Activated T-helper 2 cell treated with anti-CD3 and anti-CD28 coated beads, Interferon-gamma antibody, Interleukin-2, Interleukin-4, amounts not matched to agents 10 μg/mL and 5 μg/mL and 100 μg/mL, durations not matched to agents 14 hours and 24 hours and 36 hours (primary cell): ENCODE measurements at regions not wholly inside any gene's neighbourhood (a gene's known extent, or its start where the extent isn't known, plus 50 kb on each side); places are given as distances from the start of the nearest gene placed in this dataset.

ENCODE experiments used
- DNase-seq: peaks from one replicate; pipeline ENCODE4 v3.0.0; 2021; ENCODE audit warnings: low spot score
- H3K27ac Mint-ChIP-seq: one replicate; pipeline ENCODE4 v1.8.0; 2021; ENCODE audit warnings: mixed read lengths
- H3K27me3 Mint-ChIP-seq: one replicate; pipeline ENCODE4 v1.8.0; 2021; ENCODE audit warnings: low read depth, mixed read lengths
- H3K36me3 Mint-ChIP-seq: one replicate; pipeline ENCODE4 v1.8.0; 2021; ENCODE audit warnings: low read depth, mixed read lengths
- H3K4me1 Mint-ChIP-seq: one replicate; pipeline ENCODE4 v1.8.0; 2021; ENCODE audit warnings: low read depth, mixed read lengths
- H3K4me3 Mint-ChIP-seq: one replicate; pipeline ENCODE4 v1.8.0; 2021; ENCODE audit warnings: low read depth, mild to moderate bottlenecking, moderate library complexity, mixed read lengths
- H3K9me3 Mint-ChIP-seq: one replicate; pipeline ENCODE4 v1.8.0; 2021; ENCODE audit warnings: mixed read lengths
- intact Hi-C: fragments of 100-400 bp; cut with micrococcal nuclease; formaldehyde crosslinking; loops from one replicate; pipeline ENCODE4 v1.15.1; 2023

- no peak overlapping the region for H3K27ac Mint-ChIP-seq
- peaks cover 2% of the 10 kb centered on the region for H3K27me3 Mint-ChIP-seq
- DNase-seq, result no peak
- H3K9me3 Mint-ChIP-seq, result no peaks in the 10 kb centered on the region
- intact Hi-C loops, result no loop called here
- H3K4me3 Mint-ChIP-seq, result no peak overlapping the region
- no peaks in the 10 kb centered on the region for H3K36me3 Mint-ChIP-seq
- H3K4me1 Mint-ChIP-seq, result no peaks in the 10 kb centered on the region
Measured at GRCh38 chr14:94717808-94718207, 52.1 kb downstream of the GSC start.

DNA sequence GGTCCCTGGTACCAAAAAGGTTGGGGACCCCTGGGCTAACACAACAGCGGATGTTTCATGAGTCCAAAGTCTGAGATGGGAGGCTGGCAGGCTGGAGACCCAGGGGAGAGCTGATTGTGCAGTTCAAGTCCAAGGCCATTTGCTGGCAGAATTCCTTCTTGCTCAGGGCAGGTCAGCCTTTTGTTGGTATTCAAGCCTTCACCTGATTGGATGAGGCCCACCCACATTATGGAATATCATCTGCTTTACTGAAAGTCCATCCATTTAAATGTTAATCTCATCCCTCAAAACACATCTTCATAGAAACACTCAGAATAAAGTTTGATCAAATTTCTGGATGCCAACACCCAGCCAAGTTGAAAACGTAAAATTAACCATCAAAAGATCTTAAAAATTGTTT is 52.9 kb downstream of the GSC start:
- intact Hi-C loops, result no loop called here
- Mint-ChIP-seq H3K36me3 (no peaks in the 10 kb centered on the region), H3K4me1 (no peaks in the 10 kb centered on the region), H3K27ac (no peak overlapping the region), H3K4me3 (no peak overlapping the region), H3K9me3 (no peaks in the 10 kb centered on the region), H3K27me3 (no peaks in the 10 kb centered on the region)
- no peak for DNase-seq

- no peak overlapping the region for H3K4me3 Mint-ChIP-seq
- no peaks in the 10 kb centered on the region for H3K4me1 Mint-ChIP-seq
- H3K27ac Mint-ChIP-seq, result no peak overlapping the region
- no peak for DNase-seq
- H3K9me3 Mint-ChIP-seq, result no peaks in the 10 kb centered on the region
- H3K36me3 Mint-ChIP-seq, result no peaks in the 10 kb centered on the region
- peaks cover 2% of the 10 kb centered on the region for H3K27me3 Mint-ChIP-seq
- intact Hi-C loops, result no loop called here
Measured at GRCh38 chr14:94713115-94713514, 56.8 kb downstream of the GSC start.

DNA sequence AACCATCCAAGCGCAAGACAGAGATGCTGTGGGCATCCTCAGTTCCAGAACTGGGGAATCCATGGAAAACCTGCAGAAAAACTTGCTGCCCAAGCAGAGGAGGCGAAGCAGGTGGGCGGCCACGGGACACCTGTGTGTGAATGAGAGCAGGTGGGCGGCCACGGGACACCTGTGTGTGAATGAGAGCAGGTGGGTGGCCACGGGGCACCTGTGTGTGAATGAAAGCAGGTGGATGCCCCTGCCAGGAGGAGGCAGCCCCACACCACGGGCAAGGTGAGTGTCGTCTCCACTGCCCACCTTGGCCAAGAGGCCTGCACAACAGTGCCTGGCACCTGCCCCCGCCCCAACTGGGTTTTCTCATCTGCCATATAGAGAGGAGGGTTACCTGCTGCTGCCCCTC is 59.2 kb downstream of the GSC start:
- no peaks in the 10 kb centered on the region for H3K4me1 Mint-ChIP-seq

GRCh38 chr14:94707494-94707893 is 62.4 kb downstream of the GSC start:
- H3K9me3 Mint-ChIP-seq, result no peaks in the 10 kb centered on the region
- H3K27ac Mint-ChIP-seq, result no peak overlapping the region
- no peak overlapping the region for H3K4me3 Mint-ChIP-seq
- no peak for DNase-seq
- intact Hi-C loops, result no loop called here
- no peaks in the 10 kb centered on the region for H3K4me1 Mint-ChIP-seq
- no peaks in the 10 kb centered on the region for H3K36me3 Mint-ChIP-seq
- H3K27me3 Mint-ChIP-seq, result peaks cover 3% of the 10 kb centered on the region

More for the DNA sequence above, 59.2 kb downstream of the GSC start:
- DNase-seq, result no peak
- H3K36me3 Mint-ChIP-seq, result no peaks in the 10 kb centered on the region
- no peak overlapping the region for H3K27ac Mint-ChIP-seq
- no peaks in the 10 kb centered on the region for H3K9me3 Mint-ChIP-seq
- intact Hi-C loops, result no loop called here
- H3K4me3 Mint-ChIP-seq, result no peak overlapping the region
- H3K27me3 Mint-ChIP-seq, result peaks cover 3% of the 10 kb centered on the region

DNA sequence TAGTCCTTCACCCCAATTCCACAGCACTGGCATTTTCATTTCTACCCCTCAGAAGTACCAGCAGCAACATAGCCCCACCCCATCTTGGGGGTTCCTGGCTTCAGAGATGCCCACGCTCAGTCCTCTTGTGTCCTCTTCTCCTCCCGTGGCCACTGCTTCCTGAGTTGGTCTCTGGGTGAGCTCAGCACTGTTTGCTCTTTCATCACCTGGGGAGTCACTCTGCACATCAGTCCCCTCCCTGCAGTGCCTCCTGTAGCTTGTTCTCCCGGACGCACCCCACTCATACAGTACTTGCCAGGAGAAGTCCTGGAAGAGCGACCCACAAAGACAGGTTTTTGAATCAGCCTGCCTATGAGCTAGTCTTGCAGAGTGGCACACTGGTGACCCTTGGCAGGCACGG is 63.8 kb downstream of the GSC start:
- Mint-ChIP-seq H3K4me3 (no peak overlapping the region), H3K9me3 (no peaks in the 10 kb centered on the region), H3K27me3 (peaks cover 3% of the 10 kb centered on the region), H3K36me3 (no peaks in the 10 kb centered on the region), H3K27ac (no peak overlapping the region), H3K4me1 (no peaks in the 10 kb centered on the region)
- DNase-seq, result no peak
- intact Hi-C loops, result no loop called here

DNA sequence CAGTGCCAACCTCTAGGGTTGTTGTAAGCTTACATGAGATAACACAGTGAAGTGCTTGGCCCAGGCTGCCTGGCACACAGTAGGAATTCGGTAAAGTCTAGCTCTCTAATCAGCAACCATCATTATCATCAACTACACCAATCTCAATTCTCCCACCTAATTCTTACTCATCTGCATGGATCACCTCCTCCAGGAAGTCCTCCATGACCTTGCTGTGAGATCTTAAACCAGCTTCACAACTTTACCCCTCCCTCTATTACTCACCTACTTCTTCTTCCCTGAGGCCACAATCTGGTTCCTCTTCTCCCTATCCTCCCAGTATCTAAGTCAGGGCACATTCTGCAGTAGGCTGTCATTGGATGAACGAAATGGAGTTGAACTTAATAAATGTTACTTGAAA is 67.3 kb downstream of the GSC start:
- H3K4me1 Mint-ChIP-seq, result no peaks in the 10 kb centered on the region
- H3K27ac Mint-ChIP-seq, result no peak overlapping the region
- intact Hi-C loops, result no loop called here
- H3K27me3 Mint-ChIP-seq, result no peaks in the 10 kb centered on the region
- no peak for DNase-seq
- no peaks in the 10 kb centered on the region for H3K36me3 Mint-ChIP-seq
- H3K4me3 Mint-ChIP-seq, result no peak overlapping the region
- no peaks in the 10 kb centered on the region for H3K9me3 Mint-ChIP-seq

DNA sequence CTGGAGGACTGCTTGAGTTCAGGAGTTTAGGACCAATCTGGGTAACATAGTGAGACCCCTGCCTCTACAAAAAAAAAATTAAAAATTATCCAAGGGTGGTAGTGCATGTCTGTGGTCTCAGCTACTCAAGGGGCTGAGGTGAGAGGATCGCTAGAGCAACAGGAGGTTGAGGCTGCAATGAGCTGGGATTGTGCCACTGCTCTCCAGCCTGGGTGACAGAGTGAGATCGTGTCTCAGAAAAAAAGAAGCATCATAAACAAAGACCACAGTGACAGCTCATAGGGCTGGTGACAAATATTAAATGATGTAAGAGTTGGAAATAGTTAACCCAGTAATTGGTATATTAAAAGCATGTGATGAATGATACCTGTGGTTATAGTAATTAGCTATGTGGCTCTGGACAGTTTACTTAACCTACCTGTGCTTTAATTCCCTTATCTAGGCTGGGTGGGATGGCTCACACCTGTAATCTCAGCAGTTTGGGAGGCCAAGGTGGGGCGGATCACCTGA is 68.0 kb downstream of the GSC start:
- intact Hi-C loops, result no loop called here
- Mint-ChIP-seq H3K27me3 (no peaks in the 10 kb centered on the region), H3K4me3 (no peak overlapping the region), H3K4me1 (no peaks in the 10 kb centered on the region), H3K27ac (no peak overlapping the region), H3K9me3 (no peaks in the 10 kb centered on the region), H3K36me3 (no peaks in the 10 kb centered on the region)
- DNase-seq, result no peak

DNA sequence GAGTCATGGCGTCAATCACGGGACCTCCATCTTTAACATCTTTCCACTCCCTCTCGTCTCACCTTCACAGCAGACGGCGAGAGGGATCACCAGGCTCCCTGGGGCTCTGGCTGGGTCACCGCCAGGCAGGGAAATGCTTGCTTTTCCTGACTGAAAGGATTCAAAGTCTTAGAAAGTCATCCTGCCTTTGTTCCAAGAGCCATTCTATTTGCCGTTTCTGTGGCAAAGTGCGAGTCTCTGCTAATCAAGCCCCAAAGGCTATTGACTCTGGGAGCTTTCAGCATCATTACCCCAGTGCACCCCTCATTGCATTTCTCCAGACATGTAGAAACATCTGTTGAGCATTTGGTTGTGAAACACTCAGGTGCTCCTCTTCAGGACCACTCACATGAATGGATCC is 69.6 kb downstream of the GSC start:
- H3K4me1 Mint-ChIP-seq, result no peaks in the 10 kb centered on the region
- DNase-seq, result no peak
- no peaks in the 10 kb centered on the region for H3K36me3 Mint-ChIP-seq
- no peak overlapping the region for H3K27ac Mint-ChIP-seq
- H3K9me3 Mint-ChIP-seq, result no peaks in the 10 kb centered on the region
- H3K27me3 Mint-ChIP-seq, result no peaks in the 10 kb centered on the region
- intact Hi-C loops, result no loop called here
- no peak overlapping the region for H3K4me3 Mint-ChIP-seq

DNA sequence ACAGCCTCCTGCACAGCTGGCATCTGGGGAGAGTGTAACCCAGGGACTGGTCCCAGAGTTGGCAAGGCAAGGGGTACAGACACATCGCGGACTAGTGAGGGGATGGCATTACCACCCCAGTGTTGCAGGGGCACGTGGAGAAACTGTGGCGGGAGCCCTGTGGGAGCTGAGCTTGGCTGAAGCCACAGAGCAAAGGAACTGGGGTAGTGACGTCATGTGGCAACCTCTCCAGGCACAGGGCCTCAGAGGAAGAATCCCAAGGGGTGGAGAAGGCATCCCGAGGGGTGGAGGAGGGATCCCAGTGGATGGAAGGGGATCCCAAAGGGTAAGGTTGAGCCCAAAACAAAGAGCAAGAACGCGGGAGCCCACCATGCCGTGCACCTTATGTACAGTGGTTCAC is 70.1 kb downstream of the GSC start:
- Mint-ChIP-seq H3K27ac (no peak overlapping the region), H3K9me3 (no peaks in the 10 kb centered on the region), H3K4me1 (no peaks in the 10 kb centered on the region), H3K36me3 (no peaks in the 10 kb centered on the region), H3K4me3 (no peak overlapping the region), H3K27me3 (no peaks in the 10 kb centered on the region)
- intact Hi-C loops, result no loop called here
- DNase-seq, result no peak

- no peaks in the 10 kb centered on the region for H3K9me3 Mint-ChIP-seq
- DNase-seq, result no peak
- no peaks in the 10 kb centered on the region for H3K4me1 Mint-ChIP-seq
- no peak overlapping the region for H3K4me3 Mint-ChIP-seq
- intact Hi-C loops, result no loop called here
- H3K27me3 Mint-ChIP-seq, result no peaks in the 10 kb centered on the region
- H3K27ac Mint-ChIP-seq, result no peak overlapping the region
- no peaks in the 10 kb centered on the region for H3K36me3 Mint-ChIP-seq
Measured at GRCh38 chr14:94697773-94698556, 71.9 kb downstream of the GSC start.

DNA sequence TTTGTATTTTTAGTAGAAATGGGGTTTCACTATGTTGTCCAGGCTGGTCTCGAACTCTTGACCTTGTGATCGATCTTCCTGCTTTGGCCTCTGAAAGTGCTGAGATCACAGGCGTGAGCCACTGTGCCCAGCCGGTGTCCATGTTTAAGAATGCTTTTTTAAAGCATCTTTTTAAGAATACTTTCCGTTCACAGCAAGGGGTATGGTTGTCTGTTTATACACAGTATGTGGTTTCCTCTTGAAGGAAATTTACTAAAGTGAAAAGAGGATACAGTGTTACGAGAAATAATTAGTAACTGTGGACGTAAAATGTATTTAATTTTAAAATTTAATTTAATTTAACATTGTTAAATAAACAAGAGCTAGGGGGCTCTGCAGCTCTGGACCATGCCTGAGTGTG is 73.4 kb downstream of the GSC start:
- Mint-ChIP-seq H3K36me3 (no peaks in the 10 kb centered on the region), H3K27ac (no peak overlapping the region), H3K4me3 (no peak overlapping the region), H3K27me3 (no peaks in the 10 kb centered on the region), H3K9me3 (no peaks in the 10 kb centered on the region), H3K4me1 (no peaks in the 10 kb centered on the region)
- intact Hi-C loops, result no loop called here
- DNase-seq, result no peak

DNA sequence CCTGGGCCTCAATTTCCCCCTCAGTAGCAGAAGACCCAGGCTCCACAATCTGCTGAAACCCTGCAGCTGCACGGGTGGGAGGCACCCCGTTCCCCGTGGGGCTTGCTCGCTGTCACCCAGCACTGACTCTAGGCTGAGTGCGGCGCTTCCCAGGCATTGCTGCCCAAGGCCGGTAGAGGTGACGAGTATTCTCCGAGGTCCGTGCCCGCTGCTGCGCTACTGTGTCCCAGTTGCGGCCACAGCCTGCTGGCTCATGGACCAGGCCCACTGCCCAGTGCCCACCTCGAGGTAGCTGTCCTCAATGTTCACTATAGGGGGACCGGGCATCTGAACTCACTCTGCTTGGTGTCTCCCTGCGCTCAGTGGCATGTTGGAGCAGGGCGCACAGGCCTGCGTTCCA is 74.7 kb downstream of the GSC start:
- no peak for DNase-seq
- Mint-ChIP-seq H3K4me3 (no peak overlapping the region), H3K36me3 (no peaks in the 10 kb centered on the region), H3K4me1 (no peaks in the 10 kb centered on the region), H3K27ac (no peak overlapping the region), H3K9me3 (no peaks in the 10 kb centered on the region), H3K27me3 (peaks cover 1% of the 10 kb centered on the region)
- intact Hi-C loops, result no loop called here

DNA sequence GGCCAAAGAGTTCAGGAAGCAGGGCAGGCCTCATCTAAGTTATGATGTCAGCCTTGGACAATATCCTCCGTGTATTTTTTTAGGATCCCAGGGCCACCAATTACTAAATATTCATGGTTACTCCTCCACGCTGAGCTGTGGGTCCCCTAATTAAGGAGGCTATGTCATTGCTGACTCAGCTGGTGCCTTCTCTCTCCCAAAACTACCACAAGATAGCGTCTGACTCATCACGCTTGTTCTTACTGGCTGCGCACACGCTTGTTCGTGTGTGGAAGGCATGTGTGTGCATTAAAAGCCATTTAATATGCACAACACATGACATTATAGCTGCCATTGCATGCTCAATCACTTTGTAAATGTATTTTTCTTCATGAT is 78.3 kb downstream of the GSC start:
- intact Hi-C loops, result no loop called here
- Mint-ChIP-seq H3K9me3 (no peaks in the 10 kb centered on the region), H3K4me3 (no peak overlapping the region)

More for the DNA sequence above, 78.3 kb downstream of the GSC start:
- no peaks in the 10 kb centered on the region for H3K36me3 Mint-ChIP-seq
- no peak for DNase-seq
- H3K27me3 Mint-ChIP-seq, result peaks cover 7% of the 10 kb centered on the region
- H3K27ac Mint-ChIP-seq, result no peak overlapping the region
- H3K4me1 Mint-ChIP-seq, result peaks cover 2% of the 10 kb centered on the region
